ENCODE measurements at regions not wholly inside any gene's neighbourhood (a gene's known extent, or its start where the extent isn't known, plus 50 kb on each side); places are given as distances from the start of the nearest gene placed in this dataset.

DNA sequence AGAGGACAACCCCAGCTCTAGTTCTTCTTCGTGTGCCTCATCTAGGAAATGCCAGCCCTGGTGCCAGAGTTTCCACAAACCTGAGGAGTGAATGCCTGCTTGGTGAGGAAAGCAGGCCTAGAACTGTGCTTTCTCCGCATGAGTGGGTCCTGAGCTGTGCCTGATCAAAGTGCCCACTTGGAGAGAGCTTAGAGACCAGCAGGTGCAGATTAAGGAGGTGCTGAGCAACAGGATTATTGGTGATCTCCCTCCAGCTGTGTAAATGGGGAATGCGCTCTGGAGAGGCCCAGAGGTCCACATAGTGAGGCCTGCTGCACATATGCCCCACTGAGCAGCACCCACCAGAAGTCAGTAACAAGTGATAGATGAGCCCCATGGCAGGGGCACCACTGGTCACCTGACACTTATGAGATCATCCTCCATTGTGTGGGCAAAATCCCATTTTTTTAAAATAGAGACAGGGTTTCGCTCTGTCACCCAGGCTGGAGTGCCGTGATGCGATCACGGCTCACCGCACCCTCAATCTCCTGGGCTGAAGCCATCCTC lies 127.2 kb upstream of the ZC3H12A start:
- Histone ChIP-seq H3F3A (ENCODE audit: insufficient read depth) (no peaks in the 10 kb centered on the region), H3K9ac (ENCODE audit: low read length) (no peak overlapping the region), H3K9me2 (replicated peaks; ENCODE audit: insufficient read depth, low read length) (no peaks in the 10 kb centered on the region), H4K20me1 (ENCODE audit: low read depth, low read length) (no peaks in the 10 kb centered on the region), H3K4me3 (ENCODE audit: insufficient read depth, low read length, poor library complexity, severe bottlenecking) (no peak overlapping the region), H3K9me3 (ENCODE audit: insufficient read depth, low read length) (no peaks in the 10 kb centered on the region), H3K79me2 (ENCODE audit: insufficient read depth, low read length) (no peaks in the 10 kb centered on the region), H3K27ac (ENCODE audit: low read depth, low read length) (no peak overlapping the region), H2AFZ (ENCODE audit: low read depth, low read length, severe bottlenecking) (no peak overlapping the region), H3K36me3 (ENCODE audit: low read length) (no peaks in the 10 kb centered on the region), H3K4me2 (ENCODE audit: low read depth, low read length, poor library complexity, severe bottlenecking) (no peak overlapping the region), H3K27me3 (ENCODE audit: low read length) (no peaks in the 10 kb centered on the region; the same call in 1 of the 2 replicates)
- no peak for TF ChIP-seq EZH2phosphoT487 (conservative IDR thresholded peaks at IDR 0.05; ENCODE audit: low read length)
- TF ChIP-seq, protein P1, sequence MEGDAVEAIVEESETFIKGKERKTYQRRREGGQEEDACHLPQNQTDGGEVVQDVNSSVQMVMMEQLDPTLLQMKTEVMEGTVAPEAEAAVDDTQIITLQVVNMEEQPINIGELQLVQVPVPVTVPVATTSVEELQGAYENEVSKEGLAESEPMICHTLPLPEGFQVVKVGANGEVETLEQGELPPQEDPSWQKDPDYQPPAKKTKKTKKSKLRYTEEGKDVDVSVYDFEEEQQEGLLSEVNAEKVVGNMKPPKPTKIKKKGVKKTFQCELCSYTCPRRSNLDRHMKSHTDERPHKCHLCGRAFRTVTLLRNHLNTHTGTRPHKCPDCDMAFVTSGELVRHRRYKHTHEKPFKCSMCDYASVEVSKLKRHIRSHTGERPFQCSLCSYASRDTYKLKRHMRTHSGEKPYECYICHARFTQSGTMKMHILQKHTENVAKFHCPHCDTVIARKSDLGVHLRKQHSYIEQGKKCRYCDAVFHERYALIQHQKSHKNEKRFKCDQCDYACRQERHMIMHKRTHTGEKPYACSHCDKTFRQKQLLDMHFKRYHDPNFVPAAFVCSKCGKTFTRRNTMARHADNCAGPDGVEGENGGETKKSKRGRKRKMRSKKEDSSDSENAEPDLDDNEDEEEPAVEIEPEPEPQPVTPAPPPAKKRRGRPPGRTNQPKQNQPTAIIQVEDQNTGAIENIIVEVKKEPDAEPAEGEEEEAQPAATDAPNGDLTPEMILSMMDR (IDR thresholded peaks at IDR 0.05; ENCODE audit: insufficient read depth, low read length, poor library complexity, severe bottlenecking) = no peak

DNA sequence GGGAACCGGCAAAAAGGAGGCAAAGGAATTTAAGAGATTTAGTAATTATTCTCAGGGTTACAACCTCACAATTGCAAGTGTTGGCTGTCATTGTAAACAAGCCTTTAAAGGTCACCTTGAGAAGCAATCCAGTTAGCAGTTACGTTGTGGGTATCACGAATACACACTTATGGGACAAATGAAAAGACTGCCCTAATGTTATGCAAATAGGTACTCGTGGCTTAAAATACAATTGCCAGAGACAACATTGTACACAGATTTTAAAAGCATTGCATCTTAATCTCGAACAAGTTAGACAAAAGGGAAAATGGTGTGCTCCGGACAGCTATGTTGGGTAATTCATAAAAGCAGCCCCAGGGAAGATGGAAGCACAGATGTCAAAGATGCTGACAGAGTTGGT lies 120.5 kb upstream of the ZC3H12A start:
- Histone ChIP-seq H2AFZ (ENCODE audit: low read depth, low read length, severe bottlenecking) (no peak overlapping the region), H3K27ac (ENCODE audit: low read depth, low read length) (no peak overlapping the region), H3K27me3 (ENCODE audit: low read length) (no peaks in the 10 kb centered on the region), H3K9me3 (ENCODE audit: insufficient read depth, low read length) (no peaks in the 10 kb centered on the region), H4K20me1 (ENCODE audit: low read depth, low read length) (no peaks in the 10 kb centered on the region), H3K9me2 (replicated peaks; ENCODE audit: insufficient read depth, low read length) (no peaks in the 10 kb centered on the region), H3K9ac (ENCODE audit: low read length) (no peak overlapping the region), H3K36me3 (ENCODE audit: low read length) (no peaks in the 10 kb centered on the region), H3F3A (ENCODE audit: insufficient read depth) (no peaks in the 10 kb centered on the region), H3K79me2 (ENCODE audit: insufficient read depth, low read length) (no peaks in the 10 kb centered on the region), H3K4me2 (ENCODE audit: low read depth, low read length, poor library complexity, severe bottlenecking) (no peak overlapping the region), H3K4me3 (ENCODE audit: insufficient read depth, low read length, poor library complexity, severe bottlenecking) (no peak overlapping the region)
- no peak for TF ChIP-seq EZH2phosphoT487 (conservative IDR thresholded peaks at IDR 0.05; ENCODE audit: low read length)
- TF ChIP-seq, protein P1 (IDR thresholded peaks at IDR 0.05; ENCODE audit: insufficient read depth, low read length, poor library complexity, severe bottlenecking) = no peak

DNA sequence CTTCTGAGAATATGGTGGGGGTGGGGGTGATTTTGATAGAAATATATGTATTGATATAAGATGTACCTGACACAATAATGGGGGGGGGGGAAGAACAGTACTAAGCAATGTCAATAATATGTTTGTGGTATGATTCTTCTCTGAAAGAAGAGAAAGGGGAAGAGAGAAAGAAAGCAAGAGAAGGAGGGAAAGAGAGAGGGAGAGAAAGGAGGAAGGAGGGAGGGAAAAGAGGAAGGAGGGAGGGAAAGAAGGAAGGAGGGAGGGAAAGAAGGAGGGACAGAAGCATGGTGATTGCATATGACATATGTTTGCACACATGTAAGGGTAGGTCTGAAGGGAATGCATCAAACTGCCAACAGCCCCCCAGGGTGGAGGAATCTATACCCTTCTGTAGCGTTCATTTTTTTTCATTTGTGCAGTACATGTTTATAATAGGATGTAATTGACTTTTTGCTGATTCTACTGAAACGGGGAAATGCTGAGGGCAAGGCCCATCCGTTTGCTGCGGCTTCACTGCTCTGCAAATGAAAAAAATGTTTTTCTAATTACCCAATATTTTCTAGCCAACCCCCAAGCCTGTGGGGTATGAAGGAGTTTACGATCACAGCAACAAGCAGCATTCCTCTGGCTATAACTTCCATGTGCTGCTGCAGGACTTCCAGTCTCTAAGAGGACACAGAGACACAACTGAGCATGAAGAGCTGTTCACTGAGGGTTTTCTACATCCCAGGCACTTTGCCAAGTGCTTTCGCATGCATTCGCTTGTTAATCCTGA lies 119.3 kb upstream of the ZC3H12A start:
- TF ChIP-seq, protein P1 (IDR thresholded peaks at IDR 0.05; ENCODE audit: insufficient read depth, low read length, poor library complexity, severe bottlenecking) = no peak
- TF ChIP-seq EZH2phosphoT487 (conservative IDR thresholded peaks at IDR 0.05; ENCODE audit: low read length) = no peak
- Histone ChIP-seq H3K27ac (ENCODE audit: low read depth, low read length) (no peak overlapping the region), H3K9me3 (ENCODE audit: insufficient read depth, low read length) (no peaks in the 10 kb centered on the region), H3K4me2 (ENCODE audit: low read depth, low read length, poor library complexity, severe bottlenecking) (no peak overlapping the region), H3K9ac (ENCODE audit: low read length) (no peak overlapping the region), H3K79me2 (ENCODE audit: insufficient read depth, low read length) (no peaks in the 10 kb centered on the region), H3F3A (ENCODE audit: insufficient read depth) (no peaks in the 10 kb centered on the region), H3K4me3 (ENCODE audit: insufficient read depth, low read length, poor library complexity, severe bottlenecking) (no peak overlapping the region), H3K36me3 (ENCODE audit: low read length) (no peaks in the 10 kb centered on the region), H3K27me3 (ENCODE audit: low read length) (no peaks in the 10 kb centered on the region), H4K20me1 (ENCODE audit: low read depth, low read length) (no peaks in the 10 kb centered on the region), H3K9me2 (replicated peaks; ENCODE audit: insufficient read depth, low read length) (no peaks in the 10 kb centered on the region), H2AFZ (ENCODE audit: low read depth, low read length, severe bottlenecking) (no peak overlapping the region)

All from SU-DHL-6 (cell line).